K562 (cell line): ENCODE measurements at regions not wholly inside any gene's neighbourhood (a gene's known extent, or its start where the extent isn't known, plus 50 kb on each side); places are given as distances from the start of the nearest gene placed in this dataset.

Experiments used
- ATAC-seq: fragments of 200-7000 bp; cut with Tn5 transposase; 3 replicates; pipeline ENCODE4 v1.9.1; 2020; ENCODE audit warnings: moderate library complexity
- BruUV-seq: library from RNA; stranded (reverse); fragments of 400-500 nt; replicated peaks from 2 replicates; lab custom pipeline; 2021; lab: Mats Ljungman, UMichigan
- CTCF ChIA-PET: fragments of 300-600 bp; formaldehyde crosslinking; extraction: SDS; loops from one replicate; lab custom pipeline; 2021; ENCODE audit warnings: low intra/inter-chr PET ratio; lab: Yijun Ruan, JAX
- POLR2A ChIA-PET: fragments of 300-600, 350-650 bp; sonication (Branson Sonifier 250); formaldehyde crosslinking; extraction: SDS; loops from one replicate; lab custom pipeline; 2021; ENCODE audit warnings: antibody characterized with exemption, inconsistent platforms; lab: Yijun Ruan, JAX
- DNase-seq, 4 experiments: peaks; one replicate each; pipeline versions ENCODE4 v3.0.0 to v3.0.0-alpha.2; 2011 to 2018; ENCODE audit warnings: low spot score in 3 of 4, mixed read lengths in 3 of 4; ENCODE audit errors: extremely low read depth in 1 of 4
- FAIRE-seq: peaks from 2 replicates; lab custom pipeline; 2011; peaks lifted over from hg19 to GRCh38; lab: Jason Lieb, UNC
- H2AFZ ChIP-seq: 2 replicates; pipeline ENCODE4 v1.6.0; 2011; ENCODE audit warnings: low read depth, low read length, control low read depth, inconsistent platforms
- H3K27ac ChIP-seq: fragments of 200-600 bp; 3 replicates; pipeline ENCODE4 v1.8.0; 2011; ENCODE audit warnings: low read depth, mild to moderate bottlenecking, control low read depth, inconsistent platforms, low read length, moderate library complexity, mixed read lengths; ENCODE audit errors: extremely low read depth
- H3K27me3 ChIP-seq, 2 experiments: fragments of 300-600 bp in 1 of 2; 2 replicates in 1 of 2; 3 replicates in 1 of 2; pipeline versions ENCODE4 v1.6.0 to v1.8.0; 2011; ENCODE audit warnings: inconsistent platforms in 2 of 2, low read length in 2 of 2, mild to moderate bottlenecking in 1 of 2, mixed read lengths in 1 of 2, moderate library complexity in 1 of 2; ENCODE audit not compliant: control insufficient read depth in 2 of 2, insufficient read depth in 2 of 2
- H3K36me3 ChIP-seq: fragments of 300-600 bp; 3 replicates; pipeline ENCODE4 v1.8.0; 2011; ENCODE audit warnings: mild to moderate bottlenecking, low read length, inconsistent platforms; ENCODE audit not compliant: control insufficient read depth, insufficient read depth
- H3K4me1 ChIP-seq, 2 experiments: fragments of 200-600 bp in 1 of 2; replicated peaks in 1 of 2; 2 replicates in 1 of 2; 3 replicates in 1 of 2; pipeline versions ENCODE4 v1.5.1 to v1.8.0; 2011; ENCODE audit warnings: inconsistent platforms in 2 of 2, low read length in 2 of 2, mild to moderate bottlenecking in 1 of 2, mixed read lengths in 1 of 2, moderate library complexity in 1 of 2; ENCODE audit not compliant: control insufficient read depth in 2 of 2, insufficient read depth in 2 of 2
- H3K4me2 ChIP-seq: 2 replicates; pipeline ENCODE4 v1.6.1; 2011; ENCODE audit warnings: low read length, control low read depth, inconsistent platforms, mixed read lengths; ENCODE audit not compliant: insufficient read depth
- H3K4me3 ChIP-seq: fragments of 200-600 bp; sonication (generic), shearing (Covaris generic); 2 replicates; pipeline ENCODE4 v1.5.1; 2016; ENCODE audit warnings: control low read depth, inconsistent platforms
- H3K79me2 ChIP-seq: fragments of 200-600 bp; 3 replicates; pipeline ENCODE4 v1.8.0; 2011; ENCODE audit warnings: low read length, inconsistent platforms; ENCODE audit not compliant: control insufficient read depth, insufficient read depth
- H3K9ac ChIP-seq, 2 experiments: 2 replicates each; pipeline versions ENCODE4 v1.6.0 to v1.6.1; 2011; ENCODE audit warnings: low read depth in 2 of 2, low read length in 2 of 2, control low read depth in 1 of 2, inconsistent platforms in 1 of 2, mild to moderate bottlenecking in 1 of 2, mixed read lengths in 1 of 2; ENCODE audit not compliant: insufficient read depth in 1 of 2
- H3K9me1 ChIP-seq: one replicate; pipeline ENCODE4 v1.6.0; 2011; ENCODE audit warnings: inconsistent platforms, mild to moderate bottlenecking, low read length, moderate library complexity; ENCODE audit not compliant: control insufficient read depth, insufficient read depth
- H3K9me3 ChIP-seq: replicated peaks from 2 replicates; pipeline ENCODE4 v1.5.1; 2011; ENCODE audit warnings: low read depth, low read length, inconsistent platforms; ENCODE audit not compliant: control insufficient read depth, insufficient read depth
- H4K20me1 ChIP-seq: replicated peaks from 2 replicates; pipeline ENCODE4 v1.6.1; 2011; ENCODE audit warnings: low read length, inconsistent platforms, mixed read lengths; ENCODE audit not compliant: control insufficient read depth, insufficient read depth
- CAMTA2 ChIP-seq: fragments of 250-450 bp; sonication (Bioruptor Pico); conservative IDR thresholded peaks from 2 replicates; pipeline ENCODE4 v1.5.1; 2022
- DNMT1 ChIP-seq: fragments of 450-650 bp; IDR thresholded peaks from 2 replicates; pipeline ENCODE4 v1.6.1; 2016; ENCODE audit warnings: antibody characterized with exemption, mild to moderate bottlenecking
- E2F1 ChIP-seq: sonication (generic); formaldehyde crosslinking; IDR thresholded peaks from 2 replicates; pipeline ENCODE4 v1.8.1; 2023; ENCODE audit warnings: mild to moderate bottlenecking, missing genetic modification reagents, moderate library complexity
- ELF1 ChIP-seq: fragments of 200-800 bp; sonication (Bioruptor generic); IDR thresholded peaks from 2 replicates; pipeline ENCODE4 v1.6.1; 2016; ENCODE audit warnings: missing genetic modification characterization, missing compliant biosample characterization
- GATAD2B ChIP-seq: fragments of 450-650 bp; IDR thresholded peaks from 2 replicates; pipeline ENCODE4 v1.6.1; 2017; ENCODE audit warnings: mild to moderate bottlenecking, borderline replicate concordance
- HMGXB4 ChIP-seq: sonication (generic); formaldehyde crosslinking; IDR thresholded peaks from 2 replicates; pipeline ENCODE4 v1.8.1; 2023; ENCODE audit warnings: mild to moderate bottlenecking, missing genetic modification reagents
- MEF2D ChIP-seq: conservative IDR thresholded peaks from 2 replicates; pipeline ENCODE4 v1.6.1; 2016; ENCODE audit warnings: low read depth, missing genetic modification characterization, missing compliant biosample characterization
- MYNN ChIP-seq, 2 experiments: sonication (generic); formaldehyde crosslinking in 1 of 2; IDR thresholded peaks; 2 replicates each; pipeline versions ENCODE4 v1.5.0 to v1.6.1; 2016 to 2020; ENCODE audit warnings: antibody characterized with exemption in 1 of 2, missing genetic modification reagents in 1 of 2
- NRF1 ChIP-seq, 2 experiments: fragments of 450-650 bp; IDR thresholded peaks in 1 of 2; conservative IDR thresholded peaks in 1 of 2; 2 replicates each; pipeline ENCODE4 v1.6.1; 2014; ENCODE audit warnings: mild to moderate bottlenecking in 2 of 2
- OTX1 ChIP-seq: fragments of 450-650 bp; formaldehyde crosslinking; IDR thresholded peaks from 2 replicates; pipeline ENCODE4 v1.4.0; 2022; ENCODE audit warnings: mild to moderate bottlenecking
- PCBP1 ChIP-seq: fragments of 200-400 bp; formaldehyde crosslinking; IDR thresholded peaks from 2 replicates; pipeline ENCODE4 v1.6.1; 2018; ENCODE audit warnings: mild to moderate bottlenecking, low read depth, low read length; ENCODE audit not compliant: poor library complexity, severe bottlenecking
- POLR2A ChIP-seq: fragments of 450-650 bp; conservative IDR thresholded peaks from 2 replicates; pipeline ENCODE4 v1.6.1; 2016
- TEAD4 ChIP-seq, 2 experiments: sonication (generic) in 1 of 2; formaldehyde crosslinking in 1 of 2; IDR thresholded peaks; 2 replicates each; pipeline versions ENCODE4 v1.6.1 to v1.8.0; 2012 to 2022; ENCODE audit warnings: borderline replicate concordance in 1 of 2, inconsistent platforms in 1 of 2, low read length in 1 of 2, mild to moderate bottlenecking in 1 of 2, missing genetic modification reagents in 1 of 2
- THRAP3 ChIP-seq: fragments of 450-650 bp; IDR thresholded peaks from 2 replicates; pipeline ENCODE4 v1.6.1; 2016; ENCODE audit warnings: mild to moderate bottlenecking, inconsistent platforms, borderline replicate concordance
- ZBTB12 ChIP-seq: fragments of 250-450 bp; sonication (Bioruptor Pico); IDR thresholded peaks from 2 replicates; pipeline ENCODE4 v1.4.0; 2020
- ZNF212 ChIP-seq: fragments of 450-650 bp; formaldehyde crosslinking; IDR thresholded peaks from 2 replicates; pipeline ENCODE4 v1.4.0; 2020; ENCODE audit warnings: mild to moderate bottlenecking
- ZNF224 ChIP-seq: sonication (generic); formaldehyde crosslinking; IDR thresholded peaks from 2 replicates; pipeline ENCODE4 v1.8.0; 2022; ENCODE audit warnings: mild to moderate bottlenecking, missing genetic modification reagents
- ZNF24 ChIP-seq: fragments of 450-650 bp; IDR thresholded peaks from 2 replicates; pipeline ENCODE4 v1.6.1; 2016
- WGBS: fragments of 100-300 bp; shearing (Covaris generic); methylation state at CpG from one replicate; pipeline ENCODE4 v1.1.6; 2016; ENCODE audit warnings: low coverage, mixed read lengths; ENCODE audit not compliant: insufficient coverage; ENCODE audit errors: missing lambda C conversion rate; 5-methylcytosine and 5-hydroxymethylcytosine counted together
- in situ Hi-C: fragments of 300-500 bp; cut with MboI; formaldehyde crosslinking; loops from 4 replicates; pipeline ENCODE4 v1.15.0; 2018; ENCODE audit warnings: inconsistent platforms, mixed read lengths
- intact Hi-C: fragments of 100-400 bp; cut with micrococcal nuclease; formaldehyde crosslinking; loops from 2 replicates; pipeline ENCODE4 v1.14.2; 2022
- TF ChIP-seq, protein P1 (sequence below): IDR thresholded peaks from 3 replicates; pipeline ENCODE4 v1.6.1; 2011; ENCODE audit warnings: borderline replicate concordance, mild to moderate bottlenecking; ENCODE audit not compliant: insufficient read length, insufficient read depth

DNA sequence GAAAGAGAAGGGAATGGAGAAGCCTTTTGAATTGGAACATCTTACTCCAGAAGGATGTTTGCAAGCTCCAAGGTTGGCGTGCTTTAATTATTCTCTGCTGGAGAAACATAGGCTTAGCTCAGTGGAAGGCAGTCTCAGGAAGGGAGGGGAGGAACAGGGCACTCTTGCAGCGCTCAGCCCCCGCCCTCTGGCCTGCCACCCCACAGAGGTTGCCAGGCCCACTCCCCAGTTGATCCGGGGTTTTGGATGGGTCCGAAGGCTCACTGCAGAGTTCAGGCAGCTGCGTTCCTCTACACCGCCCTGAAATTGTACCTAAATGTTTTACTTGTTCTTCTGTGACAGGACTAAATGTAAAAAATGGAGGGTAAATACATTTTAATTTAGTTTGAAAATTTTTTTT, 155.2 kb upstream of the DTNBP1 start:
- no peaks in the 10 kb centered on the region for H4K20me1 ChIP-seq
- H3K4me1 ChIP-seq, result peaks cover 8 to 10% of the 10 kb centered on the region in 2 experiments; a peak in 4 of 5 replicates
- no peaks in the 10 kb centered on the region for H3K79me2 ChIP-seq
- 0 out of 4 replicates have a peak overlapping the region, but pooled peaks of 1 of the 2 experiments have one; percentile 13 for H3K9ac ChIP-seq
- DNase-seq (no peak), ATAC-seq (no peak), FAIRE-seq (no peak)
- H3K4me2 ChIP-seq, result no peak overlapping the region
- no TSS peak for BruUV-seq
- POLR2A ChIA-PET, result interaction anchor here (0.6 to 1.1 kb wide), 2 partner anchors 31 to 46 kb away, joined by 3 read pairs; no protein-coding TSS in a partner anchor
- no peaks in the 10 kb centered on the region for H3K9me1 ChIP-seq
- H3K4me3 ChIP-seq, result no peak overlapping the region
- no peaks in the 10 kb centered on the region for H3K9me3 ChIP-seq
- no peak overlapping the region for H3K27ac ChIP-seq
- 57% methylated on average over 7 of the region's 7 CpGs for WGBS
- TF ChIP-seq DNMT1, result no peak
- TF ChIP-seq MEF2D (tag), result no peak
- TF ChIP-seq NRF1 (conservative IDR thresholded peaks at IDR 0.05 in 1 of 2, IDR thresholded peaks at IDR 0.05 in 1 of 2), result no peak
- no peak for TF ChIP-seq HMGXB4
- no peak for TF ChIP-seq ZNF24
- TF ChIP-seq ZNF212 (CRISPR knock-in tag), result no peak
- no peak for TF ChIP-seq THRAP3
- no peak for TF ChIP-seq ZNF224 (CRISPR knock-in tag)
- no peak for TF ChIP-seq PCBP1
- TF ChIP-seq, protein P1, sequence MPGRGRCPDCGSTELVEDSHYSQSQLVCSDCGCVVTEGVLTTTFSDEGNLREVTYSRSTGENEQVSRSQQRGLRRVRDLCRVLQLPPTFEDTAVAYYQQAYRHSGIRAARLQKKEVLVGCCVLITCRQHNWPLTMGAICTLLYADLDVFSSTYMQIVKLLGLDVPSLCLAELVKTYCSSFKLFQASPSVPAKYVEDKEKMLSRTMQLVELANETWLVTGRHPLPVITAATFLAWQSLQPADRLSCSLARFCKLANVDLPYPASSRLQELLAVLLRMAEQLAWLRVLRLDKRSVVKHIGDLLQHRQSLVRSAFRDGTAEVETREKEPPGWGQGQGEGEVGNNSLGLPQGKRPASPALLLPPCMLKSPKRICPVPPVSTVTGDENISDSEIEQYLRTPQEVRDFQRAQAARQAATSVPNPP, result no peak
- no peak for TF ChIP-seq GATAD2B
- no peak for TF ChIP-seq OTX1 (CRISPR knock-in tag)
- TF ChIP-seq CAMTA2 (CRISPR knock-in tag), result no peak
- TF ChIP-seq POLR2A, result no peak
- TF ChIP-seq MYNN (IDR thresholded peaks at IDR 0.05), result no peak
- TF ChIP-seq MYNN (CRISPR knock-in tag; IDR thresholded peaks at IDR 0.05), result no peak
- TF ChIP-seq ZBTB12 (CRISPR knock-in tag), result no peak
- no peak for TF ChIP-seq E2F1 (CRISPR knock-in tag)
- TF ChIP-seq ELF1 (tag), result no peak
- TF ChIP-seq TEAD4 (IDR thresholded peaks at IDR 0.05; ENCODE audit: low read length), result no peak
- TF ChIP-seq TEAD4 (CRISPR knock-in tag; IDR thresholded peaks at IDR 0.05; ENCODE audit: borderline replicate concordance), result no peak
- no peaks in the 10 kb centered on the region for H3K36me3 ChIP-seq
- peaks cover 0 to 5% of the 10 kb centered on the region in 2 experiments; a peak in 1 of 5 replicates for H3K27me3 ChIP-seq
- CTCF ChIA-PET, result no interaction called here
- intact Hi-C loops, result no loop called here
- in situ Hi-C loops, result no loop called here
- no peak overlapping the region for H2AFZ ChIP-seq
